NOMO-1 treated with dmso at 0.1 percent for 144 hours (cell line): ENCODE measurements at regions not wholly inside any gene's neighbourhood (a gene's known extent, or its start where the extent isn't known, plus 50 kb on each side); places are given as distances from the start of the nearest gene placed in this dataset.
"Not testable (repeated sequence)": the region's sequence is repeated elsewhere in the genome, so short reads cannot be mapped to it uniquely, and the experiment has no call there.

Source experiments
- DNase-seq: peaks from one replicate; lab custom pipeline; 2025; ENCODE audit not compliant: unreplicated experiment; lab: John Stamatoyannopoulos, UW

DNA sequence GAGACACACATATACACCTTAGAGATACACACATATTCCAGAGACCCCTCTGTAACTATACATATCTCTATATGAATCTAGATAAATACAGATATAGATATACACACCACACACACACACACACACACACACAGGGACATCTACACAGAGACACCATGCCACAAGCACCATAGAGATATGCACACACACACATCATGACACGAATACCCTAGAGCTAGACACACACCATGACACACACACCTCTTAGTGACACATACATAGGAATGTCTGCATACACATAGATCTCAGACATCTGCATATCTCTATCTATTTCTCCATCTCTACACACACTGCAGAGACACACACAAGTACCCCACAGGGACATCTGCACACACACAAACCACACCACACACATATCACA is 270.0 kb downstream of the CYRIA start:
- no peak for DNase-seq

DNA sequence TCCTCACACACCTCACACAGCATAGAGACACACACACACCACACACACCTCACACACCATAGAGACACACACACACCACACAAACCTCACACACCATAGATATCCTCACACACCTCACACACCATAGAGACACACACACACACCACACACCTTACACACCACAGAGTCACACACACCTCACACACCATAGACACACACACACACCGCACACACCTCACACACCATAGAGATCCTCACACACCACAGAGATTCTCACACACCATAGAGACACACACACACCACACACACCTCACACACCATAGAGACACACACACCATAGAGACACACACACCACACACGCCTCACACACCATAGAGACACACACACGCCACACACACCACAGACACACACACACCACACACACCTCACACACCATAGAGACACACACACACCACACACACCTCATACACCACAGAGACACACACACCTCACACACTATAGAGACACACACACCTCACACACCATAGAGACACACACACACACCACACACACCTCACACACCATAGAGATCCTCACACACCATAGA is 270.6 kb downstream of the CYRIA start:
- DNase-seq = no peak

DNA sequence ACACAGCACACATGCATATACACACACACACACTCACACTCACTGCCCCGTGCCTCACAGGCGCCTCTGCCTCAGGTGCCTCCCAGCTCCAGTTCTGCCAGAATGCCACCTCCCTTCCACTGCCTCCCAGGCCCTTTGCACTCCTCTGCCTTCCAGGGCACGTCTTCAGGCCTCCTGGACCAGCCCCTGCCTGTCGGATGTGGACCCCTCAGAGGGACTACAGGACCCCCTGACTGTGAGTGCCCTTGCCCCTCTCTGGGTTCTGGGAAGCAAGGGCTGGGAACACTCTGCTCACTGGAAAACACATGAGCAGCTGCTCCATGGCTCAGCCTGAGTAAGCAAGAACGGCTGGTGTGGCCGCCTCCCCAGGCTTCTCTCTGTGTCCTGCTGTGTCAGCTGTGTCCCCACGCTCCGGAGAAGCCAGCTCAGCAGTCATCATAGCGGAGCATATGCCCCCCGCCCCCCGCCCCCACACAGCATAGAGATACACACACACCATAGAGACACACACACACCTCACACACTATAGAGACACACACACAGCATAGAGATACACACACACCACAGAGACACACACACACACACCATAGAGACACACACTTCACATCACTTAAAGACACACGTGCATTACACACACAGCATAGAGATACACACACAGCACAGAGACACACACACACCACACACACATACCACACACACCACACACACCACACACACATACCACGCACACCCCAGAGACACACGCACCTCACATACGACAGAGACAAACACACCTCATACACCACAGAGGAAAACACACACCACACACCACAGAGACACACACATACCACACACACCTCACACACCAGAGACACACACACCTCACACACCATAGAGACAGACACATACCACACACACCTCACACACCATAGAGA is 271.3 kb downstream of the CYRIA start:
- no peak for DNase-seq

DNA sequence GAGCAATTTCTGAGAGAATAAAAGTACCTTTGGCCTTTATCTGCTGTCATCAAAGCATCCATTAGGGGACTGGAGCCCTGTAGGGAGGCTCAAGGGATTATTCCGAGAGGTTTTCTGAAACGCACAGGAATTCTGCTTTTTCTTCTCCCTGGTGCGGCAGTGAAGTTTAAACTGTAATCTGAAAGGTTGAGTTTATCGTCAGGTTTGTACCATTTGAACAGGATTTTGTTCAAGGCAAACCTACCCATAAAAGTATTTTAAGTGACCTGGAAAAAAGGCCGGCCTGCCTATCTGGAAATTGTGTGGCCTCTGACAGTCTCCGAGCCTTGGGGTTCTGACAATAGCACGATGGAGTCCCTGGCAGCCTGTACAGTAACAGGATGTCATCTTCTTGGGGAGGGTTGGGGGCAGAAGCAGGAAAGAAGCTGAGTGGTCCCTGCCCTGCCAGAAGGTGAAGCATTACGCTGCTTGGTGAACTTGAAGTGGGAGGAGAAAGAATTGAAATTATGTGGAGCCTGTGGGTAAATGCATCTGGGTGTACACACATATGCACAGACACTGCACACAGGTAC is 272.0 kb downstream of the CYRIA start:
- DNase-seq = no peak

DNA sequence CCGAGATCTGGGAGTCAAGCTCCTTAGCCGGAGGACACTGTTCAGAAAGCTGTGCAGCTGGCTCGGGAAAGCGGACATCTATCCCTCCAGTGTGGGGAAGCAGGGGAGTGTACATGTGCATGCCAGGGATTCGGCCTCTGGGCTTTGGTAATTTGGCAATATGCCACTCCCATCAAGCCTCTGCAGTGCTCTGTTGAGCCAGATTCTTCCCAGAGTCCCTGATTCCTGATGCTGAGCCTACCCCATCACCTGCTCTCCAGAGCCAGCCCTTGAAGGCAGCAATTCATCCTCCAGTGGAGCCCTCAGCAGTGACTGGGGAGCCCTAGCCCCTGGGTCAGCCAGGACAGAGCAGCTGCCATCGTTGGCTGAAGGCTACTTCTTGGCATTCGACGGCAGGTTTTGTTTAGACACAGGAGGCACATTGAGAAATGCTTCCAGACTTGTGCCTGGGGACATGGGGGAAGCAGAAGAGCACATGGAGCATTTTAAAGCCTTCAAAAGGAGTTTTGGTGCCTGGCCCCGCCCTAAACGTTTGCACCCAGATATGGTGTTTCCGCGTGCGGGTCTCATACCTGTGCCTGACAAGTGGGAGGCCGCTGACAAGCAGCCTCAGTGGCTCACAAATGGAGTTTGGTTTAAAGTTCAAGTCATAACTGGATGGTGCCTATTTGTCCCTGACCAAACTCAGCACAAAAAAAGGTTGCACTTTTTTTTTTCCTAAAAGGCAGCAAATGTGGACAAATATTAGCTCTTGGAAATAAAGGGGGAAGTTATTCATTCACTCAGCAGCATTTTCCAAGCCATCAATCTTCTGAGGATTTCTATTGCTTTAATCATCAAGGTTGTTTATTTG is 272.8 kb downstream of the CYRIA start:
- no peak for DNase-seq

DNA sequence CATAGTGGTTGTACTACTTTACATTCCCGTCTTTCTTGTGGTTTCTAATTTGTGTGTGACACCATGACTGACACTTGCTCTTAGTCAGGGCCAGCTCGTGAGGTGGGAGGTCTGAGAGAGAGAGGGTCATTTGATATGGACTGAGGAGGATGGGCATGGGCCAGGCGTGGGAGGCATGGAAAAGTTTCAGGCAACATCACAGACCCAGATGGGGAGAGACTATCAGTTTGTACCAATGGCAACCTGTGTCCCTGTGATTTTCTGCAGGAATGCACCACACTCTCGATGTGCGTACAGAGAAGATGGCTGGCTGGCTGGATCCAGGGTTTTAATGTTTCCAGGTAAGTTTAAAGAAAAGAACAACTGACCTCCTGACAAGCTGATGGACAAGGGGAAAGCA is 273.6 kb downstream of the CYRIA start:
- no peak for DNase-seq

DNA sequence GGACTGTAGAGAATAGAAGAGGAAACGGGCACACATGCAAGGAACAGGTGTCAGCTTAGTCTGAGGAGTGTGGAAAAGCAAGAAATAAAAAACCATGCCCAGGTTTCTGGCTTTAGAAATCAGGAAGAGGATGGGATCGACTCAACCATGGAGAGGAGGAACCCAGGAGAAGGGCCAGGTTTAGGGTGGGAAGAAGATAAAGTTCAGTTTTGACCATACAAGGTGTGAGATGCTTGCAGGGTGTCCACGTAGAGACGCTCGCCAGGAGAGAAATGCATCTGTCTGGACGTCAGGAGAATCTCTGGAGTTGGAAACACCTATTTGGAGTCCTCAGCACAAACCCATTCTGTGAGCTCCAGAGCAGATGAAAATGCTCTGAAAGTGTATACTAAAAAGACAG is 275.1 kb downstream of the CYRIA start:
- no peak for DNase-seq

DNA sequence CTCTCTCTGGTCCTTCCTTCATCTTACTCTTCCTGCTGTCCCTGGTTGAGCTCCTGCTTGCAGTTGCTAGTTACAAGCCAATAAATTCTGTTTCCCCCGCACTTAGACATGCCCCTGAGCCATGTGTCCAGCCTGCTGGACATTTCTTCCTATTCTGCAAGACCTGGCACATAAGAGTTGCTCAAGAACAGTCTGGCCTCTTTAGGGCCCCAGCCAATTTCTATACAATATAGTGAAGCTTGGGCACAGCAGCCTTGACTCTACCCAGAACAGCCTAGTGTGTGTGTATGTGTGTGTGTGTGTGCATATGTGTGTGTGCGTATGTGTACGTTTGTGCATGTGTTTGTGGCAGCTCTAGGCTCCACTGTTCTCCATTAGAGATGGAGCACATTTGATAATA is 276.0 kb downstream of the CYRIA start:
- no peak for DNase-seq

DNA sequence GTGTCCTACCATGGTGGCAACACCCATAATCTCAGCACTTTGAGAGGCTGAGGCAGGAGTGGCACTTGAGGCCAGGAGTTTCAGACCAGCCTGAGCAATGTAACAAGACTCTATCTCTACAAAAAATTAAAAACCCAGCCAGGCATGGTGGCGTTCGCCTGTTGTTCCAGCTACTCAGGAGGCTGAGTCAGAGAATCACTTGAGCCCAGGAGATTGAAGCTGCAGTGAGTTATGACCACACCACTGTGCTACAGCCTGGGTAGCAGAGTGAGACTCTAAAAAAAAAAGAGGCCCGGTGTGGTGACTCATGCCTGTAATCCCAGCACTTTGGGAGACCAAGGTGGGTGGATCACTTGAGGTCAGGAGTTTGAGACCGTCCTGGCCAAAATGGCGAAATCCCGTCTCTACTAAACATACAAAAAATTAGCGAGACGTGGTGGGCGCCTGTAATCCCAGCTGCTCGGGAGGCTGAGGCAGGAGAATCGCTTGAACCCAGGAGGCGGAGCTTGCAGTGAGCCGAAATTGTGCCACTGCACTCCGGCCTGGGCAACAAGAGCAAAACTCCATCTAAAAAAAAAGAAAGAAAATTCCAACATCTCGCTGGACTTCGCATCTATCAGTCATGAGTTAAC is 277.3 kb downstream of the CYRIA start:
- not testable (repeated sequence) for DNase-seq

DNA sequence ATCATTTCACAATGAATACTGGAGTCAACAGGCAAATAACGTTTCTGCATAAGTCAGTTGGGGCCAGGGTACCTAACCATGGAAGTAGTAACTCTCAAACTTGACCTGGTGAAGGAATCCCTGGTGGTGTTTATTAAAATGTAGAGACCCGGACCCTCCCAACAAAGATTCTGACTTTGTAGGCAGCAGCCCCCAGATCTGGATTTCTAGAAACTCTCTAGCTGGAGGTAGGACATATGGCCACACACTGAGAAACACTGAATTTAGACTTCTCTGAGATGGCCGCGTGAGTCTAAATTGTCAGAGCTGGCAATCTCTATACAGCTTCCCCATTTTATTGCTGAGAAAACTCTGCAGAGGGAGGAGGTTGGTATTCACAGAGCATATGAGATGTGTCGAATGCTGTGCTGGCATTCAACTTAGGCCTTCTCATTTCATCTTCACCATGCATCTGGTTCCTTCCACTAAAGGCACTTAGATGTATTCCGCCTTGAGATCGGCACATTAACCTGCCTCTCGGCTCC is 278.1 kb downstream of the CYRIA start:
- DNase-seq = no peak

DNA sequence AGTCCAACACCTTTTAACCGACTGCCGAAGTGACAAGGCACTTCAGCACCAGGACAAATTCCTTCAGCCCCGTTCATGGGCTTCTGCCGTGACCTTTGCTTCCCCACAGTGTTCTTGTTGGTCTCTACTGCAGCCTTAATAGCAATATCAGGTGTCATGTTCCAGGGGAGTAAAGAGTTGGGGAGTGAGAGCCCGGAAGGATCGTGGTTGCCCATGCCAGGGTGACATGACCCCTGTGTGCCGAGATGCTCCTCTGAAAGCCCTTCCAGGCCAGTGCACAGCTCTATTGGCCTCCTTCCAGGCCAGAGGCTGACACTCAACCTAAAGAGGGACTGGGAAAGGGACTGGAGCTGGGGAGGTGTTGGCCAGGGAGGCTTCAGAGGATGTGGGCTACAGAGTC is 279.2 kb downstream of the CYRIA start:
- DNase-seq = no peak

DNA sequence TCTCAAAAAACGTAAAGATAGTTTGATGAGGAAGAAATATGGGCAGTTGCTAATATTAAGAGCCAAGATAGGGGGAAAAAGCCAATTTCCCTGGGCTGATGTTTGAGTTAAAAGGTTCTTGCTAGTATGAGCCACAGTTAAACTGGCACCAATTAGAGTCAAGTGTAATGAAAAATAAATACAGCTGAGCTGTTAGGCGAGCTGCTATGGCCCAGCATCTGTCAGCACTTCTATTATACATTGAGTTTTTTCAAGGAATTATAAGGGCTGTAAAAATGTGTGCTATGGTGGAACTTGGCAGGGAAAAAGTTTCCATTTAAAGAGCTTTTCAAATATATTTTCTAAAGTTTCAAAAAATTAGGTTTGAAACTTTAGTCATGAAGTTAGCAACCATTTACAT is 279.6 kb downstream of the CYRIA start:
- no peak for DNase-seq

DNA sequence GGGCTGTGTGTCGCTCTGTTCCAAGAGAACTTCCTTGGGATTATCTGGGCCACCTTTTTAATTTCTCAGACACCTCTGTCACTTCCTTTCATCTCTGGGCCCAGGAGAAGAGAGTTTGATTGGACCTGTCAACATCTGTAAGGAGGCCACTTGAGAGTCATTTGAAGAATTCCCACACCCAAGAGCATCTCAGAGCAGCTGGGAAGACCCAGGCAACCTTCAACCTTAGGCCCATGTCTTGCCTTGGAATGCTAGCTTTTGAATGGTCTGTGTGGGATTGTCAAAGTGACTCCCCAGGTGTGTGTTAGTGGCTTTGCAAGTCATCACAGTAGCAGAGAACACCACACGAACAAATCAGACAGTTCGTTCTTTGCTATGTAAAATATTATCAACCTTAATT is 280.3 kb downstream of the CYRIA start:
- DNase-seq = no peak

DNA sequence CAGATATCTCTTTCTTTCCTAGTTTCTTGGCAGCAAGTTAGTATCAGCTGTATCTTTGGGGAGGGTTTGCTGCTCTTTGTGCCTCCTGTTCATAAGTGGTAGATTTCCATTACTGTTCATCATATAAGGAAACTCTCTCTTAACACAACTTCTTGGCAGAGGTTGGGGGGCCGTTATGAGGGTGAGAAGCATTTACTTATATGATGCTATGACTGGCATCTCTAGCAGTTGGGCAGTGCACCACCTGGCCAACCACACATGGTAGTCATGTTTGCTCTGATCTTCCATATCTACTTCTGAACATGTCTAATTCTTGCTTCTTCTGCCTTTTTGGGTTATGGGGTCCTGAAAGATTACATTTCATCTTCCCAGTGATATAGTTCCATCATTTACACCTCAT is 282.2 kb downstream of the CYRIA start:
- DNase-seq = no peak

DNA sequence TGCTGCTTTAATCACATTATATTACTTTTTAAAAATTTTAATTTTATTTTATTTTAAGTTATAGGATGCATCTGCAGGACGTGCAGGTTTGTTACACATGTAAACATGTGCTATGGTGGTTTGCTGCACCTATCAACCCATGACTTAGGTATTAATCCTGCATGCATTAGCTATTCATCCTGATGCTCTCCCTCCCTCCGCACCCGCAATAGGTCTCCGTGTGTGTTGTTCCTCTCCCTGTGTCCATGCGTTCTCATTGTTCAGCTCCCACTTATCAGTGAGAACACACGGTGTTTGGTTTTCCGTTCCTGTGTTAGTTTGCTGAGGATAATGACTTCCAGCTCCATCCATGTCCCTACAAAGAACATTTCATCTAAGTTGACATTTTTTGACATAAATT is 283.2 kb downstream of the CYRIA start:
- DNase-seq = no peak

DNA sequence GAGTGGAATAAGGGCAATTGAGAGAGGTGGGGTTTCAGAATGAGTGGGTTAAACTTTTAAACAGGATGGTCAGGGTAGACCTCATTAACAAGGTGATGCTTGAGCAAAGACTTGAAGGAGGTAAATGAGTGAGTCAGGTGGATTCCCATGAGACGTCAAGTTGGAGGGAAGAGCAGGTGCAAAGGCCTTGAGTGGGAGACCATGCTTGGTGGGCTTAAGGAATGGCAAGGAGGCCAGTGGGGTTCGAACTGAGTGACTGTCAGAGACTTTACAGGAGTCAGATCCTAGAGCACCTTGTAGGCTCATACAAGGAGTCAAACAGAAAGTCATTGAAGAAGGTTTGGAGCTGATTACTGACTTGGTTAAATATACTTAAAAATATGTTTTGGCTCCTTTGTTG is 284.1 kb downstream of the CYRIA start:
- DNase-seq = no peak

DNA sequence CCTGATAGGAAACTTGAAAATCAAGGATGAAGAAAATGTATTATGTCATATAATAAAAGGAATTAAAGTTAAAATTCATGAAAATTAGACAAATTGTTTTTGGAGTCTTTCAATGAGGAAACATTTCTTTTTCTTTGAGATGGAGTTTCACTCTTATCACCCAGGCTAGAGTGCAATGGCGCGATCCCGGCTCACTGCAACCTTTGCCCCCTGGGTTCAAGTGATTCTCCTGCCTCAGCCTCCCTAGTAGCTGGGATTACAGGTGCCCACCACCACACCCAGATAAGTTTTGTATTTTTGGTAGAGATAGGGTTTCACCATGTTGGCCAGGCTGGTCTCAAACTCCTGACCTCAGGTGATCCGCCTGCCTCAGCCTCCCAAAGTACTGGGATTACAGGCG is 285.7 kb downstream of the CYRIA start:
- not testable (repeated sequence) for DNase-seq

DNA sequence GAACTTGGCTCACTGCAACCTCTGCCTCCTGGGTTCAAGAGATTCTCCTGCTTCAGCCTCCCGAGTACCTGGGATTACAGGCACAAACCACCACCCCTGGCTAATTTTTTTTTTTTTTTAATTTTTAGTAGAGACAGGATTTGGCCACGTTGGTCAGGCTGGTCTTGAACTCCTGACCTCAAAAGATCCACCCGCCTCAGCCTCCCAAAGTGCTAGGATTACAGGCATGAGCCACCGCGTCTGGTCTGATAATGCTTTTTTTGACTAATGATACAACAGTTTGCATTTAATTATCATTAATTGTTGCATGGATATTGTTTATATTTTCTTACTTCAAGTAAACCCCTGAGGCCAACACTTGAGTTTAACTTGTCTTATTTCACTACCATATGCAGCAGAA is 286.6 kb downstream of the CYRIA start:
- not testable (repeated sequence) for DNase-seq

DNA sequence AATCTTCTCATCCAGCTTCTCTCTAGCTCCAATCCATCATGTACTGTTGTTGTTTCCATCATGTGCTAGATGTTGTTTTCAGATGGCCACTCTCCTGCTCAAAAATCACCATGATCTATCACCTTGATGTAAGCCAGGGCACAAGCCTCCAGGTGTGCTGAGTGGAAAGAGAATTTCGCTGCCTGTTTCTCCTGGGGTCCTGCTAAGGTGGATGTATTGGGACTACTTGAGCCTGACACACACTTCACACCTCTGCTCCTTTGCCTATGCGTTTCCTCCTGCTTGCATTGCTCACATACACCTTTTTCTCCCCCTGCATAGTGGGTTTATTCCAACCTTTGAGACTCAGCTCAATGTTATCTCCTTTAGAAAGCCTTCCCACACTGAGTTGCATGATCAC is 287.6 kb downstream of the CYRIA start:
- no peak for DNase-seq

DNA sequence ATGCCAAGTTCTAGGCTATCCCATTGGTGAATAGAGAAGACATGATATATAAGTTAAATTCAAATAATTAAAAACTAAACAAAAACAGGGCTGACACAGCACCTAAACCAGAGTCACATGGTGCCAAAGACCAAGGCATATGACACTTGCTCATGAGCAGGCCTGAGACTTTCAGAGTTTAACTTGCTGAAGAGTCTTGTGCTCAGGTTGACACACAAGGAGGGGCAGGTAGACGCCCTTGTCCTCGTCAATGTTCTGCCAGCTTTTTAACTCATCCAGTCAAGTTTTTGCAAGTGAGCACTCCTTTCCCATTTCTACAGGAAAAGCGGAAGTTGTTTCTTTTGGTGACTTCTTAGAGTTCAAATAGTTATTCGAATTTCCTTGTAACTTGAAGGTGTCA is 289.7 kb downstream of the CYRIA start:
- no peak for DNase-seq

DNA sequence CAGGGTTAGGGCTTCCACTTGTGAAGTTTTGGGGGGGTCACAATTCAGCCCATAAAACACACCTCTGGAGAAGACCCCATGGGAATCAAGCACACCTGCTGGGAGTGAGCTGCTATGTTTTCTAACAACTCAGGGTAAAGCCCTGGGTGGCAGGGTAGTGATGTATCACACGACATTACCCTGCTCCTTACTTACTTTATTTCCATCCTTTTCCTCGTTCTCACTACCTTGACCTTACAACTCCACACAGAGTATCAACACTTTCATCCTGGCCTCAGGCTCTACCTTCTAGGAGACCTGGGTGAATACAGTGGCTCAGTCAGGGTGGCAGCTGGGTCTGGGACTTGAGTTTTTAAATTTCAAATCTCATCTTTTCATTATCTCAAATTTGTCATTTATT is 290.3 kb downstream of the CYRIA start:
- DNase-seq = no peak
